HG03342 (cell line): ENCODE measurements at regions not wholly inside any gene's neighbourhood (a gene's known extent, or its start where the extent isn't known, plus 50 kb on each side); places are given as distances from the start of the nearest gene placed in this dataset.

Source experiments
- ATAC-seq: cut with Tn5 transposase; IDR thresholded peaks from one replicate; pipeline ENCODE4 v1.9.1; 2021; ENCODE audit warnings: mild to moderate bottlenecking, moderate library complexity; ENCODE audit not compliant: unreplicated experiment

- no peak for ATAC-seq
Measured at GRCh38 chr7:114130866-114131265, 212.1 kb upstream of the PPP1R3A start.

- ATAC-seq: no peak
Measured at GRCh38 chr7:114128880-114129279, 210.1 kb upstream of the PPP1R3A start.

- no peak for ATAC-seq
Measured at GRCh38 chr7:114126095-114126494, 207.3 kb upstream of the PPP1R3A start.

- ATAC-seq: no peak
Measured at GRCh38 chr7:114112806-114113205, 194.0 kb upstream of the PPP1R3A start.

GRCh38 chr7:114110666-114111065 is 191.9 kb upstream of the PPP1R3A start:
- ATAC-seq: no peak

- no peak for ATAC-seq
Measured at GRCh38 chr7:114109721-114110120, 190.9 kb upstream of the PPP1R3A start.

GRCh38 chr7:114109304-114109703 is 190.5 kb upstream of the PPP1R3A start:
- ATAC-seq: no peak

- ATAC-seq: no peak
Measured at GRCh38 chr7:114108510-114108909, 189.7 kb upstream of the PPP1R3A start.

- no peak for ATAC-seq
Measured at GRCh38 chr7:114107522-114107921, 188.7 kb upstream of the PPP1R3A start.

- ATAC-seq: no peak
Measured at GRCh38 chr7:114104035-114104434, 185.2 kb upstream of the PPP1R3A start.

- no peak for ATAC-seq
Measured at GRCh38 chr7:114102996-114103395, 184.2 kb upstream of the PPP1R3A start.

GRCh38 chr7:114102131-114102530 is 183.3 kb upstream of the PPP1R3A start:
- no peak for ATAC-seq

- ATAC-seq: no peak
Measured at GRCh38 chr7:114100810-114101209, 182.0 kb upstream of the PPP1R3A start.

- no peak for ATAC-seq
Measured at GRCh38 chr7:114099337-114099736, 180.5 kb upstream of the PPP1R3A start.

- ATAC-seq: no peak
Measured at GRCh38 chr7:114095885-114096284, 177.1 kb upstream of the PPP1R3A start.

- no peak for ATAC-seq
Measured at GRCh38 chr7:114088470-114088940, 169.7 kb upstream of the PPP1R3A start.

GRCh38 chr7:114087653-114088469 is 169.1 kb upstream of the PPP1R3A start:
- no peak for ATAC-seq

GRCh38 chr7:114086914-114087652 is 168.3 kb upstream of the PPP1R3A start:
- no peak for ATAC-seq

- ATAC-seq: no peak
Measured at GRCh38 chr7:114086537-114086913, 167.7 kb upstream of the PPP1R3A start.

GRCh38 chr7:114085592-114086501 is 167.0 kb upstream of the PPP1R3A start:
- peak; percentile 36 for ATAC-seq

- peak; percentile 30 for ATAC-seq
Measured at GRCh38 chr7:114085313-114085591, 166.4 kb upstream of the PPP1R3A start.
